ENCODE measurements at regions not wholly inside any gene's neighbourhood (a gene's known extent, or its start where the extent isn't known, plus 50 kb on each side); places are given as distances from the start of the nearest gene placed in this dataset.
"Not testable (repeated sequence)": the region's sequence is repeated elsewhere in the genome, so short reads cannot be mapped to it uniquely, and the experiment has no call there.

GRCh38 chr5:52015760-52016159 lies 632.5 kb downstream of the ISL1 start:
- H3K36me3 ChIP-seq (replicated peaks; ENCODE audit: insufficient read depth, low read length), result no peaks in the 10 kb centered on the region
- no peaks in the 10 kb centered on the region for H3K4me1 ChIP-seq (ENCODE audit: low read length)
- H3K4me3 ChIP-seq (ENCODE audit: low read length), result no peak overlapping the region
- no peak for DNase-seq
- H3K4me2 ChIP-seq (ENCODE audit: low read depth, low read length), result no peak overlapping the region
- no peak overlapping the region for H3K27ac ChIP-seq (ENCODE audit: low read length)
- H3K79me2 ChIP-seq (ENCODE audit: low read length), result no peaks in the 10 kb centered on the region
- H3K9me2 ChIP-seq (replicated peaks; ENCODE audit: insufficient read depth, low read length), result no peaks in the 10 kb centered on the region
- H4K20me1 ChIP-seq (ENCODE audit: insufficient read depth, low read length), result no peaks in the 10 kb centered on the region
- no peaks in the 10 kb centered on the region for H3K27me3 ChIP-seq (replicated peaks; ENCODE audit: insufficient read depth, low read length)
- H2AFZ ChIP-seq (ENCODE audit: low read length), result no peak overlapping the region
- H3F3A ChIP-seq (ENCODE audit: insufficient read depth, low read length), result no peaks in the 10 kb centered on the region
- TF ChIP-seq CTCF (IDR thresholded peaks at IDR 0.05; ENCODE audit: low read length) (no peak), EZH2 (optimal IDR thresholded peaks at IDR 0.05; ENCODE audit: low read depth, low read length) (no peak), EZH2phosphoT487 (IDR thresholded peaks at IDR 0.05; ENCODE audit: low read length) (no peak)
- H3K9ac ChIP-seq (ENCODE audit: low read length), result no peak overlapping the region
- H3K9me3 ChIP-seq (replicated peaks; ENCODE audit: insufficient read depth, low read length), result no peaks in the 10 kb centered on the region

DNA sequence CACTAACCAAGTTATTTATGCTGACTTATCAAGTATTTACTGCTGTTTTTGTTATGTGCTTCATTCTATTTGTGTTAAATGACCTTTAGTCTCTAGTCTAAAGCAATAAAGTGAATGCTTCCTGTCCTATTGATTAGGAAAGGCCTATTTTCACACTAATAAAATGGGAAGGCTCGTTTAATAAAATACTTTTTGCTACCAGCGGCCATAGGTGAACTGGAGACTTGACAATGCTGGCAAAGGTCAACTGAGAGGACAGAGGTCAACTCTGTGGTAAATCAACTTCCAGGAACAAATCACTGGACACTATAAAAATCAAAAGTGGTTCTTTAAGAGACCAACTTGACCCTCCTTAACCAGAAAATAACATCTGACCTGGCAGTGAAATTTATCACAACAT lies 634.3 kb downstream of the ISL1 start:
- Histone ChIP-seq H2AFZ (ENCODE audit: low read length) (no peak overlapping the region), H3K36me3 (replicated peaks; ENCODE audit: insufficient read depth, low read length) (no peaks in the 10 kb centered on the region), H3K4me3 (ENCODE audit: low read length) (no peak overlapping the region), H4K20me1 (ENCODE audit: insufficient read depth, low read length) (no peaks in the 10 kb centered on the region), H3K9me2 (replicated peaks; ENCODE audit: insufficient read depth, low read length) (no peaks in the 10 kb centered on the region), H3K79me2 (ENCODE audit: low read length) (no peaks in the 10 kb centered on the region), H3K9me3 (replicated peaks; ENCODE audit: insufficient read depth, low read length) (no peaks in the 10 kb centered on the region), H3K4me1 (ENCODE audit: low read length) (no peaks in the 10 kb centered on the region), H3K9ac (ENCODE audit: low read length) (no peak overlapping the region), H3F3A (ENCODE audit: insufficient read depth, low read length) (no peaks in the 10 kb centered on the region), H3K27ac (ENCODE audit: low read length) (no peak overlapping the region), H3K27me3 (replicated peaks; ENCODE audit: insufficient read depth, low read length) (no peaks in the 10 kb centered on the region), H3K4me2 (ENCODE audit: low read depth, low read length) (no peak overlapping the region)
- DNase-seq, result no peak
- TF ChIP-seq EZH2phosphoT487 (IDR thresholded peaks at IDR 0.05; ENCODE audit: low read length), result no peak
- TF ChIP-seq CTCF (IDR thresholded peaks at IDR 0.05; ENCODE audit: low read length), result no peak
- TF ChIP-seq EZH2 (optimal IDR thresholded peaks at IDR 0.05; ENCODE audit: low read depth, low read length), result no peak

GRCh38 chr5:52024359-52024758 lies 641.1 kb downstream of the ISL1 start:
- DNase-seq, result no peak
- no peaks in the 10 kb centered on the region for H3K4me1 ChIP-seq (ENCODE audit: low read length)
- no peaks in the 10 kb centered on the region for H3K36me3 ChIP-seq (replicated peaks; ENCODE audit: insufficient read depth, low read length)
- H4K20me1 ChIP-seq (ENCODE audit: insufficient read depth, low read length), result no peaks in the 10 kb centered on the region
- H3K9me3 ChIP-seq (replicated peaks; ENCODE audit: insufficient read depth, low read length), result no peaks in the 10 kb centered on the region
- H3K27ac ChIP-seq (ENCODE audit: low read length), result no peak overlapping the region
- H3K4me2 ChIP-seq (ENCODE audit: low read depth, low read length), result no peak overlapping the region
- no peak overlapping the region for H2AFZ ChIP-seq (ENCODE audit: low read length)
- no peaks in the 10 kb centered on the region for H3K79me2 ChIP-seq (ENCODE audit: low read length)
- H3K27me3 ChIP-seq (replicated peaks; ENCODE audit: insufficient read depth, low read length), result no peaks in the 10 kb centered on the region
- H3F3A ChIP-seq (ENCODE audit: insufficient read depth, low read length), result no peaks in the 10 kb centered on the region
- H3K4me3 ChIP-seq (ENCODE audit: low read length), result no peak overlapping the region
- H3K9me2 ChIP-seq (replicated peaks; ENCODE audit: insufficient read depth, low read length), result no peaks in the 10 kb centered on the region
- TF ChIP-seq CTCF (IDR thresholded peaks at IDR 0.05; ENCODE audit: low read length), result no peak
- TF ChIP-seq EZH2phosphoT487 (IDR thresholded peaks at IDR 0.05; ENCODE audit: low read length), result no peak
- no peak for TF ChIP-seq EZH2 (optimal IDR thresholded peaks at IDR 0.05; ENCODE audit: low read depth, low read length)
- H3K9ac ChIP-seq (ENCODE audit: low read length), result no peak overlapping the region

DNA sequence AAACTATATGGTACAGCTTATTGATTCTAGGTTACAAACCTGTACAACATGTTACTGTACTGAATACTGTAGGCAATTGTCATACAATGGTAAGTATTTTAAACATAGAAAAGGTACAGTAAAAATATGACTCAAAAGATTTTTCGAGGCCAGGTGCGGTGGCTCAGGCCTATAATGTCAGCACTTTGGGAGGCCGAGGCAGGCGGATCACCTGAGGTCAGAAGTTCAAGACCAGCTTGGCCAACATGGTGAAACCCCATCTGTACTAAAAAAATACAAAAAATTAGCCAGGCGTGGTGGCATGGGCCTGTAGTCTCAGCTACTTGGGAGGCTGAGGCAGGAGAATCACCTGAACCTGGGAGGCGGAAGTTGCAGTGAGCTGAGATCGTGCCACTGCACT lies 646.6 kb downstream of the ISL1 start:
- H3K4me1 ChIP-seq (ENCODE audit: low read length); H3K4me3 ChIP-seq (ENCODE audit: low read length); H3K9ac ChIP-seq (ENCODE audit: low read length); H3K27me3 ChIP-seq (replicated peaks; ENCODE audit: insufficient read depth, low read length); H3F3A ChIP-seq (ENCODE audit: insufficient read depth, low read length); H3K27ac ChIP-seq (ENCODE audit: low read length); H3K36me3 ChIP-seq (replicated peaks; ENCODE audit: insufficient read depth, low read length); H4K20me1 ChIP-seq (ENCODE audit: insufficient read depth, low read length); H2AFZ ChIP-seq (ENCODE audit: low read length); H3K9me2 ChIP-seq (replicated peaks; ENCODE audit: insufficient read depth, low read length); H3K79me2 ChIP-seq (ENCODE audit: low read length); H3K4me2 ChIP-seq (ENCODE audit: low read depth, low read length); DNase-seq; H3K9me3 ChIP-seq (replicated peaks; ENCODE audit: insufficient read depth, low read length): not testable (repeated sequence)

Data from MM.1S (cell line).